Stimulated activated naive CD8-positive, alpha-beta T cell treated with anti-CD3 and anti-CD28 coated beads, Interleukin-15, amount 100 ng/mL, for 72 hours (primary cell): ENCODE measurements at regions not wholly inside any gene's neighbourhood (a gene's known extent, or its start where the extent isn't known, plus 50 kb on each side); places are given as distances from the start of the nearest gene placed in this dataset.

Experiments
- ATAC-seq: fragments of 150-1000 bp; cut with Tn5 transposase; 2 replicates; pipeline ENCODE4 v1.10.0; 2021; ENCODE audit warnings: mild to moderate bottlenecking, moderate library complexity
- DNase-seq, 2 donors: peaks; one replicate each; pipeline ENCODE4 v3.0.0; 2021 to 2022
- H3K27ac Mint-ChIP-seq, 2 donors: one replicate each; pipeline ENCODE4 v1.8.0; 2022; ENCODE audit warnings: mild to moderate bottlenecking in 2 of 2, mixed read lengths in 2 of 2, moderate library complexity in 2 of 2
- H3K27me3 Mint-ChIP-seq: one replicate; pipeline ENCODE4 v1.8.0; 2022; ENCODE audit warnings: mixed read lengths
- H3K4me1 Mint-ChIP-seq: one replicate; pipeline ENCODE4 v1.8.0; 2022; ENCODE audit warnings: mild to moderate bottlenecking, mixed read lengths
- H3K4me3 Mint-ChIP-seq, 2 donors: one replicate each; pipeline ENCODE4 v1.8.0; 2022; ENCODE audit warnings: mild to moderate bottlenecking in 2 of 2, mixed read lengths in 2 of 2, moderate library complexity in 1 of 2
- H3K9me3 Mint-ChIP-seq, 2 donors: one replicate each; pipeline ENCODE4 v1.8.0; 2022; ENCODE audit warnings: mixed read lengths in 2 of 2

GRCh38 chr1:17970757-17971156 is 136.8 kb upstream of the IGSF21 start:
- peaks cover 8% of the 10 kb centered on the region for H3K27me3 Mint-ChIP-seq
- ATAC-seq (no peak), DNase-seq (no peak)
- no peaks in the 10 kb centered on the region for H3K4me1 Mint-ChIP-seq
- no peak overlapping the region for H3K4me3 Mint-ChIP-seq
- H3K27ac Mint-ChIP-seq = no peak overlapping the region
- no peaks in the 10 kb centered on the region for H3K9me3 Mint-ChIP-seq

DNA sequence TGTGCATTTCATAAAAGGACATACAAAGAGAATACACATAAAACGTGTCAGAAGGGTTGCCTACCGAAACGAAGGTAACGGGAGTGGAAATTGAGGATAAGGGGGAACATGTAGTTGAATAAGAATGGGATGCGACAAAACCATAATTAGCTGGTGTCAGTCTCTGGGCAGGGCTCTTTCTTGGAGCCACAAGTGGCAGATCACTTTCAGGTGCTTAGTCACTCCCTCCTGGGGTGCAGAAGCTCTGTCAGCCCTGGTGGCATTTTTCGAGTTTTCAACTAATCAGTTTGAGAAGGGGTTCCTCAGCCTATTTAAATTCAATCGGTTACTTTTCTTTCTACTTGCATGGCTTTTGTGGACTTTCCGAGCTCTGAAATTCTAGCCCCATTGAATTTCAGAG is 133.9 kb upstream of the IGSF21 start:
- H3K4me1 Mint-ChIP-seq = no peaks in the 10 kb centered on the region
- no peak overlapping the region for H3K27ac Mint-ChIP-seq
- DNase-seq (no peak), ATAC-seq (no peak)
- peaks cover 7% of the 10 kb centered on the region for H3K27me3 Mint-ChIP-seq
- H3K4me3 Mint-ChIP-seq = no peak overlapping the region
- H3K9me3 Mint-ChIP-seq = no peaks in the 10 kb centered on the region

- no peak overlapping the region for H3K27ac Mint-ChIP-seq
- ATAC-seq (no peak), DNase-seq (no peak)
- no peaks in the 10 kb centered on the region for H3K9me3 Mint-ChIP-seq
- H3K4me1 Mint-ChIP-seq = no peaks in the 10 kb centered on the region
- no peak overlapping the region for H3K4me3 Mint-ChIP-seq
- H3K27me3 Mint-ChIP-seq = peaks cover 7% of the 10 kb centered on the region
Measured at GRCh38 chr1:17976854-17977253, 130.7 kb upstream of the IGSF21 start.

GRCh38 chr1:17978016-17978415 is 129.6 kb upstream of the IGSF21 start:
- H3K4me3 Mint-ChIP-seq = no peak overlapping the region
- DNase-seq (no peak), ATAC-seq (no peak)
- no peak overlapping the region for H3K27ac Mint-ChIP-seq
- peaks cover 14% of the 10 kb centered on the region for H3K27me3 Mint-ChIP-seq
- no peaks in the 10 kb centered on the region for H3K9me3 Mint-ChIP-seq
- no peaks in the 10 kb centered on the region for H3K4me1 Mint-ChIP-seq

- ATAC-seq (no peak), DNase-seq (no peak)
- no peak overlapping the region for H3K4me3 Mint-ChIP-seq
Measured at GRCh38 chr1:17979815-17980214, 127.8 kb upstream of the IGSF21 start.

DNA sequence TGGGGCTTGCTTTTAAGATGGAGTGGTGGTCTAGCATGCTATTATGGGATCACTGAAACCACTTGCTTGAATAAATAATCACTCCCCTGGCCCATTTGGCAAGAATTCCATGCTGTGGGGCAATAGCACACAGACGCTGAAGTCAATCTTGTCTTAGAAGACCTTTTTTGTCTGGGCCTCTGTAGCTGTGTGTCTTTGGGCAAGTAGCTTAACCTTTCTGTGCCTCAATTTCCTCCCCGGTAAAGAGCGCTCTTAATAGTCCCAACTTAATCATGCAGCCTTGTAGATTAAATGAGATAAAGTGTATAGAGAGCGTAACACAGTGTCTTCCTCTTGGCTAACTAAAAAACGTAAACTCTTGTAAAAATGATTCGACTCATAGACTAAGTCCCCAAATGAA is 125.4 kb upstream of the IGSF21 start:
- Mint-ChIP-seq H3K9me3 (no peaks in the 10 kb centered on the region), H3K4me3 (no peak overlapping the region), H3K27ac (no peak overlapping the region), H3K27me3 (peaks cover 12% of the 10 kb centered on the region), H3K4me1 (no peaks in the 10 kb centered on the region)
- ATAC-seq (no peak), DNase-seq (no peak)

More at GRCh38 chr1:17979815-17980214, 127.8 kb upstream of the IGSF21 start:
- H3K27ac Mint-ChIP-seq = no peak overlapping the region
- H3K9me3 Mint-ChIP-seq = no peaks in the 10 kb centered on the region
- peaks cover 14% of the 10 kb centered on the region for H3K27me3 Mint-ChIP-seq
- H3K4me1 Mint-ChIP-seq = no peaks in the 10 kb centered on the region

DNA sequence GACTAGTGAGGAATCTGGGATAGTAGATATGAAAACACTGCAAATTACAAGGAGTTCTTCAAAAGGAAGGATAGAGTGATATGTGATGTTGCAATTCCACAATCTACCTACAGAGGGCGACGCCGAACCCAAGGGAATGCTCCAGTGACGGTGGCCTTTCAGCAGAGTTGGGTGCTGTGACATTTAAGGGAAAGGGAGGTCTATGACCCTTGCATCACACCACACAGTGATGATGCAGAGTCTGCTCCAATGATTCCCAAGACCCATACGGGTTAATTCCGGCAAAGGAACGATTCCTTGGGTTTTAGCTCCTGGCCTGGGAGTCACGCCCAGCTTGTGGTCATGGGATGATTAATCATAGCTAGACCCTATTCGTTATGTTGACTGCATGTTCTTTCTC is 123.0 kb upstream of the IGSF21 start:
- ATAC-seq = no peak
- H3K27me3 Mint-ChIP-seq = peaks cover 6% of the 10 kb centered on the region
- H3K9me3 Mint-ChIP-seq = no peaks in the 10 kb centered on the region
- peak in 1 of 2 donors; percentile 5 for DNase-seq
- no peak overlapping the region for H3K27ac Mint-ChIP-seq
- no peak overlapping the region for H3K4me3 Mint-ChIP-seq
- H3K4me1 Mint-ChIP-seq = no peaks in the 10 kb centered on the region

GRCh38 chr1:17986156-17986555 is 121.4 kb upstream of the IGSF21 start:
- Mint-ChIP-seq H3K4me1 (no peaks in the 10 kb centered on the region), H3K4me3 (no peak overlapping the region), H3K27me3 (peaks cover 6% of the 10 kb centered on the region), H3K27ac (no peak overlapping the region), H3K9me3 (no peaks in the 10 kb centered on the region)
- DNase-seq = no peak
- ATAC-seq = no peak

GRCh38 chr1:17990401-17990800 is 117.2 kb upstream of the IGSF21 start:
- H3K27ac Mint-ChIP-seq = no peak overlapping the region
- H3K4me3 Mint-ChIP-seq = no peak overlapping the region
- H3K4me1 Mint-ChIP-seq = no peaks in the 10 kb centered on the region
- DNase-seq (no peak), ATAC-seq (no peak)
- H3K27me3 Mint-ChIP-seq = peaks cover 8% of the 10 kb centered on the region
- H3K9me3 Mint-ChIP-seq = no peaks in the 10 kb centered on the region

DNA sequence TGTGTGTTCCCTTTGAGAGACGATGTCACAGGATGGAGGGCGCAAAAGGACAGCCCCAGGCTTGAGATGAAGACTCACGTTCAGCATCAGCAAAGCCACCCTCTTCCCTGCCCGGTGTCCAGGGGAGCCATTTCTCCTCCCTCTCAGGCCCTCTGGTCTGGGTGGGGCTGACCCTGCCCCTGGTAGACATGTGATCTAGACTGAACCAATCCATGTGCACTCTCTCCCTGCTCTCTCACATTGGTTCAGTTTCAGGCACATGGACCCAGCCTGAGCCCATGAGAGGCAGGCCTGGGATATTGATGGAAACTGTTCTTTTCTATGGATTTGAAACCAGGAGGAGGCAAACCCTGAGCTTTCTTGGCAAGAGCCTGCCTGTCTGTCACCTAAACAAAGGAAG is 115.6 kb upstream of the IGSF21 start:
- peaks cover 8% of the 10 kb centered on the region for H3K27me3 Mint-ChIP-seq
- no peaks in the 10 kb centered on the region for H3K9me3 Mint-ChIP-seq
- H3K4me1 Mint-ChIP-seq = no peaks in the 10 kb centered on the region
- DNase-seq (no peak), ATAC-seq (no peak)
- H3K4me3 Mint-ChIP-seq = no peak overlapping the region
- H3K27ac Mint-ChIP-seq = no peak overlapping the region

DNA sequence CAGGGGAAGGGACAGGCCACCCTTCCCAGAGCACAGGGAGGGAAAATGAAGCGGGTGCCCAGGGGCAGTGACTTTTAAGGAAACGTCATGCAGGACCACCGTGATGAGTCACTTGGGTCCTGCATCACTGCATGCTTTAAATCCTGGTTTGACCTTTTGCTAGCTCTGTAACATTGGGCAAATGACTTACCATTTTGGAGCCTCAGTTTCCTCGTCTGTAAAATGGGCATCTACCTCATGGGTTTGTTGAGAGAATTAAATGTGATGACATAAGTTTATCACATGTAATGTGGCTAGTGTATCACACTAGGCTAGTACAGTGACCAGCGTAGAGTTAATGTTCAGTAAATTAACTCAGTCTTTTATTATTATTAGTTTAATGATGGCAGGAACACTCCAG is 114.8 kb upstream of the IGSF21 start:
- Mint-ChIP-seq H3K9me3 (no peaks in the 10 kb centered on the region), H3K27ac (no peak overlapping the region), H3K4me1 (no peaks in the 10 kb centered on the region), H3K27me3 (peaks cover 8% of the 10 kb centered on the region), H3K4me3 (no peak overlapping the region)
- ATAC-seq = no peak
- no peak for DNase-seq

DNA sequence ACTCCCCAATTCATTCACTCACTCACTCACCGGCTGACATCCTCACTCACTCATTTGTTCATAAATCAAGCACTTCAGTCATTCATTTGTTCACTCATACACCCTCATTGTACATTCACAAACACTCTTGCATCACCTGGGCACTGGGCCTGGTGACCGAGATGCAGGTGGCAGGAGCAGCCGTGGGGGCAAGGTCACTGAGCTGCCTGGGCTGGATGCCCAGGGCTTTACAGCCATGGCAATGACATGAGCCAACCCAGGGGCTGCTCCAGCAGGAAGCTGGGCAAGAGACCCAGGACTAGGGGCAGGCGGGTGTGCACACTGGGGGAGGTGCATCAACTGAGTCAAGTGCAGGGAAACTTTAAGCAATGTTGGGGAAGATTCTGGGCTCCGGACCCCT is 113.6 kb upstream of the IGSF21 start:
- H3K9me3 Mint-ChIP-seq = no peaks in the 10 kb centered on the region
- H3K4me3 Mint-ChIP-seq = no peak overlapping the region
- no peaks in the 10 kb centered on the region for H3K4me1 Mint-ChIP-seq
- peaks cover 11% of the 10 kb centered on the region for H3K27me3 Mint-ChIP-seq
- DNase-seq (no peak), ATAC-seq (no peak)
- H3K27ac Mint-ChIP-seq = peak overlapping the region in 1 of 2 donors; percentile 64

DNA sequence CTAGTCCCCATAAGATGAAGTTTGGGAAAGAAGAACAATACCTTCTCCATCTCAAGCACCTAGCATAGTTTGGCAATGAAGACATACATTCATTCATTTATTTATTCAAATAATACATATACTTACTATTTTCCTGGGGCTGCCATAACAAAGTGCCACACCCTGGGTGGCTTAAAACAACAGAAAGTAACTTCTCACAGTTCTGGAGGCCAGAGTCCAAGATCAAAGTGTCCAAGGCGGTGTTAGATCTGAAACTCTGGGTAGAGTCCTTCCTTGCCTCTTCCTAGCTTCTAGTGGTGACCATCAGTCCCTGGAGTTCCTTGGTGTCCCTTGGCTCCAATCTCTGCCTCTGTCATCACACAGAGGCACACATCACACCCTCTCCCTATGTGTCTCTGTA is 112.1 kb upstream of the IGSF21 start:
- H3K9me3 Mint-ChIP-seq = no peaks in the 10 kb centered on the region
- ATAC-seq (no peak), DNase-seq (no peak)
- H3K27ac Mint-ChIP-seq = no peak overlapping the region
- no peak overlapping the region for H3K4me3 Mint-ChIP-seq
- peaks cover 15% of the 10 kb centered on the region for H3K27me3 Mint-ChIP-seq
- H3K4me1 Mint-ChIP-seq = no peaks in the 10 kb centered on the region

DNA sequence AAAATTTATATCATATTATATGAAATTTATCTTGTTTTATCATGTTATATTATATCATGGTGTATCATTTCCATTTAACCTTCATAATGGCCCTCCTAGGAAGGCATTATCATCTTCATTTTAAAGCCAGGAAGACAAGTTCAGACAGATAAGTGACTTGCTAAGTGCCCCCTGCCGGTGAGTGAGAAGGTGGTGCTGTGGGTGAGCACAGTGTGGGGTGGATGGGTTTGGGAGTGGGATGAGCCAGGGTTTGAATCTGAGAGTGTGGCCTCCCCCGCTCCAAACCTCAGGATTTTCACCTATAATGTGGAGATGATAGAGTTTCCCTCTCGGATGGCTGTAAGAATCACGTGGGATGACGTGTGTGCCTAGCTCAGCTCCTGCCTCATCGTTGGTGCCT is 108.7 kb upstream of the IGSF21 start:
- Mint-ChIP-seq H3K27ac (no peak overlapping the region), H3K4me1 (no peaks in the 10 kb centered on the region), H3K4me3 (no peak overlapping the region), H3K27me3 (peaks cover 20% of the 10 kb centered on the region), H3K9me3 (no peaks in the 10 kb centered on the region)
- ATAC-seq (no peak), DNase-seq (no peak)

DNA sequence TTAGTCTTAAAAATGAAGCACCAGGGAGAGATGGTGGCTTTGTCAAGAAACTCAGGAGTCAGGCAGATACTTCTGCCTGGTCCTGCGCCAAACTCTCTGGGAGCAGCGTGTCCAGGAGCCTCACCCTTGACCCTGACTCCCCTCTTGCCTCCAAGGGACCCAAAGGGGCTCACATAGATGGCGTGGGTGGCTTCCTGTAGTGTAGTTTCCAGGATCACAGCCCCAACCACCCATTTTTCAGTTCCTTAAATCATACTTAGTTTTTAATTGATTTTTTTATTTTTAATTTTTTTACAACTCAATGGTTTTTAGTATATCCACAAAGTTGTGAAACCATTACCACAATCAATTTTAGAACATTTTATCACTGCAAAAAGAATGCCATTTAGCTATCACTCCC is 107.7 kb upstream of the IGSF21 start:
- ATAC-seq = no peak

GRCh38 chr1:18001725-18002124 is 105.9 kb upstream of the IGSF21 start:
- no peak for ATAC-seq
- no peak for DNase-seq
- Mint-ChIP-seq H3K4me3 (no peak overlapping the region), H3K27me3 (peaks cover 17% of the 10 kb centered on the region), H3K27ac (no peak overlapping the region), H3K9me3 (no peaks in the 10 kb centered on the region), H3K4me1 (no peaks in the 10 kb centered on the region)

More for the DNA sequence above, 107.7 kb upstream of the IGSF21 start:
- Mint-ChIP-seq H3K4me1 (no peaks in the 10 kb centered on the region), H3K9me3 (no peaks in the 10 kb centered on the region), H3K27ac (no peak overlapping the region), H3K27me3 (peaks cover 16% of the 10 kb centered on the region), H3K4me3 (no peak overlapping the region)
- no peak for DNase-seq

- no peak overlapping the region for H3K4me3 Mint-ChIP-seq
- no peaks in the 10 kb centered on the region for H3K4me1 Mint-ChIP-seq
- DNase-seq (no peak), ATAC-seq (no peak)
- peaks cover 31% of the 10 kb centered on the region for H3K27me3 Mint-ChIP-seq
- H3K27ac Mint-ChIP-seq = no peak overlapping the region
- H3K9me3 Mint-ChIP-seq = no peaks in the 10 kb centered on the region
Measured at GRCh38 chr1:18004278-18004677, 103.3 kb upstream of the IGSF21 start.

GRCh38 chr1:18005238-18005637 is 102.4 kb upstream of the IGSF21 start:
- H3K9me3 Mint-ChIP-seq = no peaks in the 10 kb centered on the region

More at GRCh38 chr1:18005238-18005637, 102.4 kb upstream of the IGSF21 start:
- peaks cover 34% of the 10 kb centered on the region for H3K27me3 Mint-ChIP-seq
- no peak for DNase-seq
- no peak overlapping the region for H3K27ac Mint-ChIP-seq
- ATAC-seq = no peak
- H3K4me3 Mint-ChIP-seq = no peak overlapping the region
- no peaks in the 10 kb centered on the region for H3K4me1 Mint-ChIP-seq
